ENCODE measurements at regions not wholly inside any gene's neighbourhood (a gene's known extent, or its start where the extent isn't known, plus 50 kb on each side); places are given as distances from the start of the nearest gene placed in this dataset.

GRCh38 chr12:125193376-125194152 is 128.3 kb downstream of the AACS start:
- no peak for DNase-seq (ENCODE audit: low read depth in 2 of 2)

- no peak for DNase-seq (ENCODE audit: low read depth in 2 of 2)
Observed at GRCh38 chr12:125194163-125194773, 129.0 kb downstream of the AACS start.

- no peak for DNase-seq (ENCODE audit: low read depth in 2 of 2)
Observed at GRCh38 chr12:125194987-125195386, 129.8 kb downstream of the AACS start.

GRCh38 chr12:125197326-125197725 is 132.1 kb downstream of the AACS start:
- DNase-seq (ENCODE audit: low read depth in 2 of 2) = no peak

GRCh38 chr12:125198652-125199051 is 133.4 kb downstream of the AACS start:
- DNase-seq (ENCODE audit: low read depth in 2 of 2) = no peak

- no peak for DNase-seq (ENCODE audit: low read depth in 2 of 2)
Observed at GRCh38 chr12:125201090-125201489, 135.9 kb downstream of the AACS start.

- no peak for DNase-seq (ENCODE audit: low read depth in 2 of 2)
Observed at GRCh38 chr12:125201940-125202339, 136.7 kb downstream of the AACS start.

- DNase-seq (ENCODE audit: low read depth in 2 of 2) = no peak
Observed at GRCh38 chr12:125202421-125202820, 137.2 kb downstream of the AACS start.

- no peak for DNase-seq (ENCODE audit: low read depth in 2 of 2)
Observed at GRCh38 chr12:125203145-125203765, 138.0 kb downstream of the AACS start.

GRCh38 chr12:125205386-125205785 is 140.2 kb downstream of the AACS start:
- DNase-seq (ENCODE audit: low read depth in 2 of 2) = no peak

- DNase-seq (ENCODE audit: low read depth in 2 of 2) = no peak
Observed at GRCh38 chr12:125206711-125207110, 141.5 kb downstream of the AACS start.

- DNase-seq (ENCODE audit: low read depth in 2 of 2) = no peak
Observed at GRCh38 chr12:125208334-125208733, 143.1 kb downstream of the AACS start.

GRCh38 chr12:125208942-125209341 is 143.7 kb downstream of the AACS start:
- no peak for DNase-seq (ENCODE audit: low read depth in 2 of 2)

- DNase-seq (ENCODE audit: low read depth in 2 of 2) = no peak
Observed at GRCh38 chr12:125210104-125210755, 145.0 kb downstream of the AACS start.

GRCh38 chr12:125211464-125211863 is 146.2 kb downstream of the AACS start:
- no peak for DNase-seq (ENCODE audit: low read depth in 2 of 2)

GRCh38 chr12:125214289-125214688 is 149.1 kb downstream of the AACS start:
- no peak for DNase-seq (ENCODE audit: low read depth in 2 of 2)

- DNase-seq (ENCODE audit: low read depth in 2 of 2) = no peak
Observed at GRCh38 chr12:125216756-125217155, 151.5 kb downstream of the AACS start.

- no peak for DNase-seq (ENCODE audit: low read depth in 2 of 2)
Observed at GRCh38 chr12:125217308-125217707, 152.1 kb downstream of the AACS start.

GRCh38 chr12:125218952-125219351 is 153.7 kb downstream of the AACS start:
- DNase-seq (ENCODE audit: low read depth in 2 of 2) = no peak

- DNase-seq (ENCODE audit: low read depth in 2 of 2) = no peak
Observed at GRCh38 chr12:125220404-125221273, 155.4 kb downstream of the AACS start.

GRCh38 chr12:125221602-125222001 is 156.4 kb downstream of the AACS start:
- DNase-seq (ENCODE audit: low read depth in 2 of 2) = no peak

- DNase-seq (ENCODE audit: low read depth in 2 of 2) = no peak
Observed at GRCh38 chr12:125222876-125223275, 157.6 kb downstream of the AACS start.

Measured in stimulated activated CD8-positive, alpha-beta memory T cell treated with anti-CD3 and anti-CD28 coated beads, Interleukin-2, amount 100 ng/mL, for 48 hours (primary cell).